Bronchial epithelial cell (primary cell): ENCODE measurements at regions not wholly inside any gene's neighbourhood (a gene's known extent, or its start where the extent isn't known, plus 50 kb on each side); places are given as distances from the start of the nearest gene placed in this dataset.

ENCODE experiments used
- DNase-seq: peaks from one replicate; pipeline ENCODE4 v3.0.0-alpha.2; 2010; ENCODE audit warnings: low read depth
- FAIRE-seq: peaks from 2 replicates; lab custom pipeline; 2011; peaks lifted over from hg19 to GRCh38; lab: Jason Lieb, UNC
- H3K27me3 ChIP-seq: 2 replicates; pipeline ENCODE4 v1.5.1; 2011; ENCODE audit warnings: low read length; ENCODE audit not compliant: control insufficient read depth, insufficient read depth
- H3K36me3 ChIP-seq: 2 replicates; pipeline ENCODE4 v1.5.1; 2011; ENCODE audit warnings: low read length; ENCODE audit not compliant: control insufficient read depth, insufficient read depth
- H3K4me3 ChIP-seq: 2 replicates; pipeline ENCODE4 v1.5.1; 2011; ENCODE audit warnings: mild to moderate bottlenecking, low read depth, low read length, control low read depth
- CTCF ChIP-seq: IDR thresholded peaks from 2 replicates; pipeline ENCODE4 v1.5.1; 2011; ENCODE audit warnings: mild to moderate bottlenecking, moderate library complexity, low read length, control low read depth, inconsistent platforms; ENCODE audit not compliant: insufficient read depth, severe bottlenecking

GRCh38 chr5:1729641-1730486 lies 69.8 kb downstream of the MRPL36 start:
- DNase-seq: no peak
- H3K27me3 ChIP-seq: no peaks in the 10 kb centered on the region

DNA sequence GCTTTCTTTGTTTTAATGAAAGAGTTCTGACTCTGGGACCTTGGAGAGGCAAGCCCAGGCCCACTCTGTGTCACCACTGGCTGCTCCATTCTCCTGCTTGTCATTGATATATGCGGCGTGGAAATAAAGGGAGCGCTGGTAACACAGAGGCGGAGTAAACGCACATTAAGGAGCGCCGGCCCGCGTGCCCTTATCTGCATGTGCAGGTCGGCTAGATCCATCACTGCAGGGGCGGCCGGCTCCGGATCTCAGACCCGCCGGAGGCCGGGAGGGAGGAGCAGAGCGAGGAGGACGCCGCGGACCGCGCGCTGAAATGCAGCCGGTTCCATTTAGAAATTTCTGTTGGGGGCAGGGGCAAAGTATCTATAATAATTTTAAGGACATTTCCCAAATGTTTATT lies 70.8 kb downstream of the MRPL36 start:
- no peak for TF ChIP-seq CTCF
- no peaks in the 10 kb centered on the region for H3K36me3 ChIP-seq

More at GRCh38 chr5:1729641-1730486, 69.8 kb downstream of the MRPL36 start:
- Histone ChIP-seq H3K4me3 (no peak overlapping the region), H3K36me3 (no peaks in the 10 kb centered on the region)
- no peak for FAIRE-seq
- no peak for TF ChIP-seq CTCF

DNA sequence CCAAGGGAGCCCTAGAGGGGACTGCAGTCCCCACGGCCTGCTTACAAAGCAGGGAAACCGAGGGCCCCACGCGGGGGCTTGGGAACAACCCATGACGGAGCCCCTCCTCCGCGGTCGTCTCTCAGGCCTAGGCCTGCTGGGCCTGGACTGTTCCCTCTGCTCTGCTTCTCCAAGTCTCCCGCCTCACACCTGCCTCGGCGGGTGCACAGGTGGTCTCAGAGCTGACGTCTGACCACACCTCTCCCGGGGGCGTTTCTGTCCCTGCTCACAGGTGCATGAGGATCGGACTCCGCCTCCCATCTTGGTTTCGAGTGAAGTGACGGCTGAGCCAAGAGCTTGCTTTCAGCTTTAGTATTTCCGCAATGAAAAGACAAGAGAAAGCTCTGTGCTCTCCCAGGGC lies 72.1 kb downstream of the MRPL36 start:
- Histone ChIP-seq H3K36me3 (no peaks in the 10 kb centered on the region), H3K4me3 (no peak overlapping the region), H3K27me3 (no peaks in the 10 kb centered on the region)
- TF ChIP-seq CTCF: no peak
- FAIRE-seq: no peak
- DNase-seq: no peak

More for the DNA sequence above, 70.8 kb downstream of the MRPL36 start:
- Histone ChIP-seq H3K4me3 (no peak overlapping the region), H3K27me3 (no peaks in the 10 kb centered on the region)
- no peak for FAIRE-seq
- DNase-seq: no peak

DNA sequence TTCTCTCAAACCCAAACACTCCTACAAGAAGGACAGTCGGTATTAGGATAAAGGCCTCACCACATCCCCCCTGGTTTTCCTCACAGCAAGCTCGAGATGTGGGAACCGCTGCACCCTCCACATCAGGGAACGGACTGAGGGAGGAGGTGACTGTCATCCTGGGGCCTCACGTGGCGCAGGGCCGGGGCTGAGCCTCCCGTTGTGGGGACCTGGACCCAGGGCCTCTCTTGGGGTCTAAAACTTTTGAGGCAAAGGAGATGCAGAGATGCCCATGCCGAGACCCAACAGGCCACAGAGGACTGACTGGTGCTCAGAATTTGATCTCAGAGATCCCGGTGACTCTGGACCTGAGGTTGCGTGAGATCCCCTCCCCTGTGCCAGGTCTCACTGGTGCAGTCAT lies 72.7 kb downstream of the MRPL36 start:
- FAIRE-seq: no peak
- DNase-seq: no peak
- no peaks in the 10 kb centered on the region for H3K36me3 ChIP-seq
- no peak overlapping the region for H3K4me3 ChIP-seq
- no peaks in the 10 kb centered on the region for H3K27me3 ChIP-seq
- TF ChIP-seq CTCF: no peak

DNA sequence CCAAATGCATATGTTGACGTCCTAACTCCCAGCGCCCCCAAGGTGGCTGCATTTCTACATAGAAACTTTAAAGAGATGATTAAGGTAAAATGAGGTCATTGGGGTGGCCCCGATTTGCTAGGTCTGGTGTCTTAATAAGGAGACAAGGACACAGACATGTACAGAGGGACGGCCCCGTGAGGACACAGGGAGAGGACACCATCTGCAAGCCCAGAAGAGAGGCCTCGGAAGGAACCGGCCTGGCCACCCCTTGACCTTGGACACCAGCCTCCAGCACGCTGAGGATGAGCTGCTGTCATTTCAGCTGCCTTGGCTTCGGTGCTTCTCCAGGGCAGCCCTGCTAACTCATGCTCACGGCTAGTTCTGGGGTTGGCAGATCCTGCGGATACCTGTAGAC lies 73.2 kb downstream of the MRPL36 start:
- Histone ChIP-seq H3K36me3 (no peaks in the 10 kb centered on the region), H3K27me3 (no peaks in the 10 kb centered on the region), H3K4me3 (no peak overlapping the region)
- no peak for TF ChIP-seq CTCF
- DNase-seq (no peak), FAIRE-seq (no peak)
